ENCODE measurements at regions not wholly inside any gene's neighbourhood (a gene's known extent, or its start where the extent isn't known, plus 50 kb on each side); places are given as distances from the start of the nearest gene placed in this dataset.

DNA sequence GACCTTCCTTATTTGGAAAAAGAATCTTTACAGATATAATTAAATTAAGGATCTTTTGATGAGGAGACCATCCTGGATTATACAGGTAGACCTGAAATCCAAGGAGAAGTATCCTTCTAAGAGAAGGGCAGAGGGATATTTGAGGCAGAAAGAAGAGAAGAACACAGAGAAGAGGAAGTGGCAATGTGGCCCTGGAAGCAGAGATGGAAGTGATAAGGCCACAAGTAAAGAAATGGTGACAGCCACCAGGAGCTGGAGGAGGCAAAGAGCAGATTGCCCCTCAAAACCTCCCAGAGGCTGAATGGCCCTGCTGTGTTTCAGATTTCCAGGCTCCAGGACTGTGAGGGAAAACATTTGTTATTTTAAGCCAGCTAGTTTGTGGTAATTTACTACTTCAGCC is 93.0 kb upstream of the ANKRD55 start:
- Histone ChIP-seq H3K27ac (ENCODE audit: extremely low read depth, low read depth, low read length) (no peak overlapping the region), H2AFZ (ENCODE audit: low read depth, low read length) (no peak overlapping the region), H3K36me3 (ENCODE audit: control insufficient read depth, insufficient read depth, low read length) (no peaks in the 10 kb centered on the region), H3K4me2 (ENCODE audit: insufficient read depth, low read length) (no peak overlapping the region), H3K9me1 (ENCODE audit: control insufficient read depth, insufficient read depth, low read length) (no peaks in the 10 kb centered on the region), H3K79me2 (ENCODE audit: control insufficient read depth, insufficient read depth, low read length) (no peaks in the 10 kb centered on the region), H3K27me3 (ENCODE audit: control insufficient read depth in 2 of 2, insufficient read depth in 2 of 2, low read length in 2 of 2) (peaks cover 15 to 19% of the 10 kb centered on the region in 2 experiments), H3K9me3 (replicated peaks; ENCODE audit: control insufficient read depth, insufficient read depth, low read depth, low read length) (no peaks in the 10 kb centered on the region; the same call in 1 of the 2 replicates), H3K4me1 (replicated peaks in 1 of 2; ENCODE audit: control insufficient read depth in 2 of 2, insufficient read depth in 2 of 2, low read length in 2 of 2) (no peaks in the 10 kb centered on the region; a peak in 2 of 5 replicates), H4K20me1 (replicated peaks; ENCODE audit: control insufficient read depth, insufficient read depth, low read length) (no peaks in the 10 kb centered on the region), H3K9ac (ENCODE audit: insufficient read depth in 1 of 2, low read depth in 2 of 2, low read length in 2 of 2) (no peak overlapping the region), H3K4me3 (no peak overlapping the region)
- peak in 1 of 4 experiments; percentile 14 for DNase-seq (ENCODE audit: extremely low read depth in 1 of 4, low spot score in 3 of 4)
- in situ Hi-C loops (cut with MboI) = no loop called here
- FAIRE-seq = no peak
- intact Hi-C loops (cut with micrococcal nuclease) = no loop called here
- ChIA-PET POLR2A (interaction anchor here (0.6 to 1.3 kb wide), 2 partner anchors 26 to 361 kb away, joined by 3 to 4 read pairs; no protein-coding TSS in a partner anchor), CTCF (ENCODE audit: low intra/inter-chr PET ratio) (no interaction called here)
- no TSS peak for BruUV-seq (replicated peaks)
- peak; percentile 69 to 88; a peak in 3 of 4 replicates for TF ChIP-seq ETV6 (IDR thresholded peaks at IDR 0.05; ENCODE audit: borderline replicate concordance in 1 of 2, low read depth in 2 of 2, low read length in 1 of 2)
- TF ChIP-seq ETV6 (CRISPR knock-in tag; IDR thresholded peaks at IDR 0.05; ENCODE audit: borderline replicate concordance) = no peak
- TF ChIP-seq NFIC (IDR thresholded peaks at IDR 0.05) = no peak
- TF ChIP-seq GATA2 (CRISPR knock-in tag; IDR thresholded peaks at IDR 0.05) = peak; percentile 71
- TF ChIP-seq, protein P1, sequence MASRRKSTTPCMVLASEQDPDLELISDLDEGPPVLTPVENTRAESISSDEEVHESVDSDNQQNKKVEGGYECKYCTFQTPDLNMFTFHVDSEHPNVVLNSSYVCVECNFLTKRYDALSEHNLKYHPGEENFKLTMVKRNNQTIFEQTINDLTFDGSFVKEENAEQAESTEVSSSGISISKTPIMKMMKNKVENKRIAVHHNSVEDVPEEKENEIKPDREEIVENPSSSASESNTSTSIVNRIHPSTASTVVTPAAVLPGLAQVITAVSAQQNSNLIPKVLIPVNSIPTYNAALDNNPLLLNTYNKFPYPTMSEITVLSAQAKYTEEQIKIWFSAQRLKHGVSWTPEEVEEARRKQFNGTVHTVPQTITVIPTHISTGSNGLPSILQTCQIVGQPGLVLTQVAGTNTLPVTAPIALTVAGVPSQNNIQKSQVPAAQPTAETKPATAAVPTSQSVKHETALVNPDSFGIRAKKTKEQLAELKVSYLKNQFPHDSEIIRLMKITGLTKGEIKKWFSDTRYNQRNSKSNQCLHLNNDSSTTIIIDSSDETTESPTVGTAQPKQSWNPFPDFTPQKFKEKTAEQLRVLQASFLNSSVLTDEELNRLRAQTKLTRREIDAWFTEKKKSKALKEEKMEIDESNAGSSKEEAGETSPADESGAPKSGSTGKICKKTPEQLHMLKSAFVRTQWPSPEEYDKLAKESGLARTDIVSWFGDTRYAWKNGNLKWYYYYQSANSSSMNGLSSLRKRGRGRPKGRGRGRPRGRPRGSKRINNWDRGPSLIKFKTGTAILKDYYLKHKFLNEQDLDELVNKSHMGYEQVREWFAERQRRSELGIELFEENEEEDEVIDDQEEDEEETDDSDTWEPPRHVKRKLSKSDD (conservative IDR thresholded peaks at IDR 0.05; ENCODE audit: low read length) = no peak
- no peak for TF ChIP-seq TEAD4 (IDR thresholded peaks at IDR 0.05; ENCODE audit: low read length)
- TF ChIP-seq TEAD4 (CRISPR knock-in tag; IDR thresholded peaks at IDR 0.05; ENCODE audit: borderline replicate concordance) = no peak
- peak; percentile 96 for TF ChIP-seq SPI1 (IDR thresholded peaks at IDR 0.05; ENCODE audit: borderline replicate concordance, low read depth, low read length)
- no peak for TF ChIP-seq PHB2 (IDR thresholded peaks at IDR 0.05; ENCODE audit: low read depth)
- ATAC-seq = no peak

All from K562 (cell line).